IPS-20b (cell line): ENCODE measurements at regions not wholly inside any gene's neighbourhood (a gene's known extent, or its start where the extent isn't known, plus 50 kb on each side); places are given as distances from the start of the nearest gene placed in this dataset.

Experiments
- H3K27ac ChIP-seq: one replicate; pipeline ENCODE4 v1.5.1; 2013; ENCODE audit warnings: low read length
- H3K27me3 ChIP-seq: 2 replicates; pipeline ENCODE4 v1.6.1; 2013; ENCODE audit warnings: mild to moderate bottlenecking, low read length, inconsistent platforms; ENCODE audit not compliant: insufficient read depth
- H3K36me3 ChIP-seq: 2 replicates; pipeline ENCODE4 v1.6.1; 2013; ENCODE audit warnings: low read depth, mild to moderate bottlenecking, inconsistent platforms, low read length, moderate library complexity; ENCODE audit not compliant: insufficient read depth
- H3K4me1 ChIP-seq: 2 replicates; pipeline ENCODE4 v1.6.1; 2013; ENCODE audit warnings: mild to moderate bottlenecking, control low read depth, inconsistent platforms, low read length, moderate library complexity; ENCODE audit not compliant: insufficient read depth
- H3K4me3 ChIP-seq: 2 replicates; pipeline ENCODE4 v1.5.1; 2013; ENCODE audit warnings: mild to moderate bottlenecking, low read length, inconsistent platforms
- H3K9ac ChIP-seq: 2 replicates; pipeline ENCODE4 v1.6.1; 2013; ENCODE audit warnings: low read depth, mild to moderate bottlenecking, inconsistent platforms, low read length, moderate library complexity
- H3K9me3 ChIP-seq: 2 replicates; pipeline ENCODE4 v1.6.1; 2013; ENCODE audit warnings: mild to moderate bottlenecking, low read depth, low read length, inconsistent platforms; ENCODE audit not compliant: insufficient read depth

DNA sequence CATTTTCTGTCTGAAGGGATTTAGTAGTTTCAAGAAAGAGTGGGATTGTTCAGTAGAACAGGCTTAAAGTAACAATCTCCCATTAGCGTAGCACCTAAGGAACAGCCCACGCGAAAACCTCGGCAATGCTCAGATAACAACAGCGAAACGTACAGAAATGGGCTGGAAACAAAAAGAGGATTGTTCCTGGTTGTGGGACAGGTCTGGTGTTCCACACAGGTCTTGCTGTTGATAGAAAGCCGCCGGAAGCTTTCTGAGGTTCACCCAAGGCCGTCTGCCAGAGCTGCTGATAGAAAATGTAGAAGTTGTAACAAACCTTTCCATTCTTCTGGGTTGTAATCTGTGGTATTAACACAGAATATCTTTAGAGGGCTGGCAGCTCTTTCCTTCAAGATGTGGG lies 69.4 kb upstream of the CLCN4 start:
- Histone ChIP-seq H3K4me1 (no peaks in the 10 kb centered on the region; the same call in 1 of the 2 replicates), H3K27ac (no peak overlapping the region), H3K36me3 (peaks cover 25% of the 10 kb centered on the region), H3K9ac (no peak overlapping the region), H3K4me3 (no peak overlapping the region), H3K9me3 (no peaks in the 10 kb centered on the region), H3K27me3 (no peaks in the 10 kb centered on the region)

- peaks cover 25% of the 10 kb centered on the region for H3K36me3 ChIP-seq
- H3K27me3 ChIP-seq, result no peaks in the 10 kb centered on the region
- no peak overlapping the region for H3K27ac ChIP-seq
- no peak overlapping the region for H3K9ac ChIP-seq
- H3K9me3 ChIP-seq, result no peaks in the 10 kb centered on the region
- no peak overlapping the region for H3K4me3 ChIP-seq
- no peaks in the 10 kb centered on the region for H3K4me1 ChIP-seq
Observed at GRCh38 chrX:10089378-10089795, 67.4 kb upstream of the CLCN4 start.

DNA sequence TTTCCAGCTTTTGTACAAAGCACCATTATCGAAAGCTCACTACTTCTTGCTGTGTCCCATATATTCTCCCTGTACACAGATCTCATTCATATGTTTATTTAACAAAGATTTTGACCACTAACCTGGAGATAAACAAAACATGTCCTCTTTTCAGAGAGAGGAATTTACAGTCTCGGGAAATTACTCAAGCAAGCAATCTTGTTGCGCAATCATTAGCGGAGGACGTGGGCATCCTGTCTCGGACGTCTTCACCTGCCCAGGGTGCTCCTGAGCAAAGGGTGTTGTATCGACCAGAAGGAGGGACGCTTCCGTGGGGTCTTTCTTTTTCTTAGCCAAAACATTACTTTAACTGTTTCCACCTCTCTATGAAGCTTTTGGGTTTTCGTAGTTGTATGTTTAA lies 66.5 kb upstream of the CLCN4 start:
- Histone ChIP-seq H3K4me3 (no peak overlapping the region), H3K27ac (no peak overlapping the region), H3K4me1 (no peaks in the 10 kb centered on the region), H3K9me3 (no peaks in the 10 kb centered on the region), H3K27me3 (no peaks in the 10 kb centered on the region), H3K36me3 (peaks cover 28% of the 10 kb centered on the region), H3K9ac (no peak overlapping the region)

DNA sequence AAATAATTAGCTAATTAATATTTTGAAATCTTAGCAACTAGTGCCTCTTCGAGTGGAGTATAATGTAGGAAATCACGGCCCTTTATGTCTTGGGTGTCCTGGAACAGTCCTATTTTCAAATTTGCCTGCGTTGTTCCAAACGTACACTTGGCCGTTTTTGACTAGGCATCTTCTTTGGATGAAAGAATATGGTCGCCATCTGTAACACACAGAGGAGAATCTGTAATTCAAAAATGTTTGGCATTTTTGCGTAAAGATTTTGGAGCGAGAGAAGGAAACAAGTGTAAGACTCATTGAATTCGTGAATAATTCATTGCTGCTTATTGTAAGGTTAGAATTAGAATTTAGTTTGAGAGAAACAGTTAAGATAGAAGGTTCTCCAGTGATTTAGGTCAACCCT lies 61.5 kb upstream of the CLCN4 start:
- Histone ChIP-seq H3K9me3 (no peaks in the 10 kb centered on the region), H3K4me1 (no peaks in the 10 kb centered on the region)

DNA sequence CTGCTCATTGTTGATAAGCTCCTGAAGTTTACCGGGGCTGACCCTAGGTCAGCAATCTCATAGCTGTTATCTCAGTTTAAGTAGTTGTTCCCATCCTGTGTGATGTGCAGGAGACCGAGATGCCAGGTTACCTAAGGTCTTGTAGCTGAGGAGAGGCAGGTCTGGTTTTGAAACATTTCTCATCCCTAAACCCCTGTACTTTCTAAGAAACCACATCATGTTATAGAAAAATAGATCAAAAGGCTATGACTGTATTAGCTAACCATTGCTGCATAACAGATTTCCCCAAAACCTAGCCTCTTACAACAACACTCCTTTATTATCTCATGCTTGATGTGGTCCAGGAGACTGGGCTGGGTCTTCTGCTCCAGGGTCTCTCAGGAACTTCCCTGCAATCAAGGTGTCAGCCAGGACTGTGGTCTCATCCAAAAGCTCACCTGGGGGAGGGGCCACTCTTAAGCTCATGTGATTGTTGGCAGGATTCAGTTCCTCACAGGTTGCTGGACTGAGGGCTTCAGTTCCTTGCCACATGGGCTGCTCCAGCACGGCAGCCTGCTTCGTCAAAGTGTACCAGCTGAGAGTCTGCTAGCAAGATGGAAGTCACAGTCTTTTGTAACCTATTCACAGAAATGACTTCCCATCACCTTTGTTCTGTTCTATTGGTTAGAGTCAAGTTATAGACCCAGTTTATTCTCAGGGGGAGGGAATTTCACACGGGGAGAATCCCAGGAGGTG lies 60.9 kb upstream of the CLCN4 start:
- H3K27me3 ChIP-seq, result no peaks in the 10 kb centered on the region
- peaks cover 63% of the 10 kb centered on the region for H3K36me3 ChIP-seq
- H3K9ac ChIP-seq, result no peak overlapping the region
- H3K4me1 ChIP-seq, result no peaks in the 10 kb centered on the region
- no peak overlapping the region for H3K27ac ChIP-seq
- H3K4me3 ChIP-seq, result no peak overlapping the region
- no peaks in the 10 kb centered on the region for H3K9me3 ChIP-seq

More for the DNA sequence above, 61.5 kb upstream of the CLCN4 start:
- H3K9ac ChIP-seq, result no peak overlapping the region
- no peak overlapping the region for H3K27ac ChIP-seq
- H3K27me3 ChIP-seq, result no peaks in the 10 kb centered on the region
- H3K36me3 ChIP-seq, result peaks cover 57% of the 10 kb centered on the region
- H3K4me3 ChIP-seq, result no peak overlapping the region

DNA sequence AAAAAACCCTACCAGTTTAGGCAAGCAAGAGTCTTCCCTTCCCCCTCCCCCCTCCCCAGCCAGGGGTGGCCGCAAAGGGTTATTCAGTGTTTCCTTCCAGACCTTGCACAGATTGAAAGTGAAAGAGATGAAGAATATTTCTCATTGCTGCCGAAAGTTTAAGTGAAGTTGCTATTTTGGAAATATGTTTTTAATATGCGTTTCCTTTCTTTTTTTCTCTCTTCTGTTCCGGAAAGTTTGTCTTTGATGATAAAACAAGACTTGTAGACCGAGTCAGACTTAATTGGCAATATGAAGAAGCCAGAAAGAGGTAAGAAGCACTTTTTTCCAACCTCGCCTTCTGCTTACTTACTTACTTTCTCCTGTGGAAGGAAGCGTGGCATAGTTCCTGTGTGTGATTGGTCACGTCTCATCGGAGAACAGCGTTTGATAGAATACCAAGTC lies 58.5 kb upstream of the CLCN4 start:
- H3K9ac ChIP-seq, result no peak overlapping the region
- H3K4me1 ChIP-seq, result no peaks in the 10 kb centered on the region
- no peaks in the 10 kb centered on the region for H3K27me3 ChIP-seq
- H3K9me3 ChIP-seq, result no peaks in the 10 kb centered on the region
- H3K27ac ChIP-seq, result no peak overlapping the region
- peaks cover 54% of the 10 kb centered on the region for H3K36me3 ChIP-seq
- H3K4me3 ChIP-seq, result no peak overlapping the region

- H3K27me3 ChIP-seq, result no peaks in the 10 kb centered on the region
- H3K9me3 ChIP-seq, result no peaks in the 10 kb centered on the region
- H3K4me3 ChIP-seq, result no peak overlapping the region
- H3K4me1 ChIP-seq, result no peaks in the 10 kb centered on the region
- no peak overlapping the region for H3K27ac ChIP-seq
- peaks cover 47% of the 10 kb centered on the region for H3K36me3 ChIP-seq
- no peak overlapping the region for H3K9ac ChIP-seq
Observed at GRCh38 chrX:10099411-10099810, 57.4 kb upstream of the CLCN4 start.

DNA sequence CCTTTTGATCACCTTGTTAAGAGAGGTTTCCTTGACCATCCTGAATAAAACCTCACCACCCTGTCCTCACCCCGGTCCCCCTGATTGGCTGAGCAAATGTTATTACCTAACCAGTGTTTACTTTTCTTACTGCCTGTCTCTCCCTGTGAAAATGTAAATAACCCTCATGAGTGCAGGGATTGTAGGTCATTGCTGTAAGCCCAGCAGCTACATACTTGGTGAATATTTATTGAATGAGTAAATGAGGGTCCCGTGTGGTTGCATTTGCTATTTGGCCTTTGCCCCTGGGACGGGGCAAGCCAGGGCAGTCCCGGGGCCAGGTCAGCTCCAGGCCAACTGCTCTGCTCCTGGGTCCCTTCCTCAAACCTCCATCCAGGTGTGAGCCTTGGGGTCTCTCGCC lies 55.5 kb upstream of the CLCN4 start:
- no peaks in the 10 kb centered on the region for H3K4me1 ChIP-seq
- no peak overlapping the region for H3K27ac ChIP-seq
- H3K27me3 ChIP-seq, result no peaks in the 10 kb centered on the region
- H3K4me3 ChIP-seq, result no peak overlapping the region
- no peaks in the 10 kb centered on the region for H3K9me3 ChIP-seq
- no peak overlapping the region for H3K9ac ChIP-seq
- H3K36me3 ChIP-seq, result peaks cover 35% of the 10 kb centered on the region

DNA sequence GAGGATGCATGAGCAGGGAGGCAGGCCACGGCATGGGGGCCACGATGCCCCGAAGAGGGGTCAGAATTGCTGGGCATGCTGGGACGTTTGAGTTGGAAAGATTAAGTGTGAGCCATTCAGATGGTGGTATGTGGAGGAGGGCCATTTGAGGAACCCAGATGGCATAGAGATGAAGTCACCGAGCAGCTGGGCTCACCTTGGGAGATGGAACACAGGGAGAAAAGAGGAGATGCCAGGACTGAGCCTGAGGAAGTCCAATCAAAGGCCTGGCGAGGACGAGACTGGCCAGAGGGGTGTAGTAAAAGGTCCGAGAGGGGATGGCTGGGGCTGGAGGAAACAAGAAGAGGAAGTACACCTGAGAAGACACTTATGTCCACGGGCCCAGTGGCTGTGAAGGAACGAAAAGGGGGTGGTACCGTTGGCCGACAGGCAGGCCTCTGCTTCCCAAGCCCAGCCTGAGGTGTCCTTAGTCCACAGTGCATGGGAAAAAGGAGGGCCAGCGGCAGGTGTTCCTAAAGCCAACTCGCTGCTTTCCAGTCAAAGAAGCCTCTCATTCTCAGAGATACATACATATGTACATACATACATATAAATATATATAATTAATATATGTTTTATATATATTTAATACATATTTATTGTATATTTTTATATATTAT lies 54.6 kb upstream of the CLCN4 start:
- Histone ChIP-seq H3K27me3 (no peaks in the 10 kb centered on the region), H3K9me3 (no peaks in the 10 kb centered on the region), H3K9ac (no peak overlapping the region), H3K36me3 (peaks cover 35% of the 10 kb centered on the region), H3K4me1 (no peaks in the 10 kb centered on the region), H3K4me3 (no peak overlapping the region), H3K27ac (no peak overlapping the region)

- H3K9ac ChIP-seq, result no peak overlapping the region
- H3K4me3 ChIP-seq, result no peak overlapping the region
- no peaks in the 10 kb centered on the region for H3K4me1 ChIP-seq
- peaks cover 35% of the 10 kb centered on the region for H3K36me3 ChIP-seq
- H3K27ac ChIP-seq, result no peak overlapping the region
- H3K9me3 ChIP-seq, result no peaks in the 10 kb centered on the region
- H3K27me3 ChIP-seq, result no peaks in the 10 kb centered on the region
Observed at GRCh38 chrX:10103023-10103422, 53.8 kb upstream of the CLCN4 start.

DNA sequence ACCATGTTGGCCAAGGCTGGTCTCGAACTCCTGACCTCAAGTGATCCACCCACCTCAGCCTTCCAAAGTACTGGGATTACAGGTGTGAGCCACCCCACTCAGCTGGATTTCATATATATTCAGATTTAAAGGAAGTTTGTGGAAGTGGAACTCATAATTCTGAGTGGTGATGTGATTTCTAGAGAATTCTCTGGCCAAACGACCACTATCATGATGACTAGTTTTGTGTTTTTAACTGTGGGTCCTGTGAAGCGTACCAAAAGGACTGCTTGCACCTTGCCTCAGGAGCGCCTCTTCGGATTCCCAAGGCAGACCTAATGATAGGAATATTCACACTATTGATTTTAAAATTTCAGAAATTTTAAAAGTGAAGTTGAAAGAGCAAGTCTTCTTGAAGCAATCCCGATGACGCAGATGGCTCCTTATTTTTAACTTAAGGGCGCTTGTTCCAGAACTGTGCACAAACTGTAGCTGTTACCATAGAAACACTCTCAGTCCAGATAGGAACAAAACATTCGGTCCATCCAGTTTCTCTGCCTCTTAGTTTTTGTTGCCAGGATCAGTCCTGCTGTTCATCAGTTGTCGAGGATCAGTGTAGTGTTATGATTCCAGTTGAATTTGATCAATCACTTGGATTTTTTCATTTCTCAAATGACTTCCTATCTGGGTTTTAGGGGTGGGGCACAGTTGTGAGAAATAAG lies 51.7 kb upstream of the CLCN4 start:
- H3K4me3 ChIP-seq, result no peak overlapping the region
- H3K36me3 ChIP-seq, result peaks cover 15% of the 10 kb centered on the region
- H3K4me1 ChIP-seq, result no peaks in the 10 kb centered on the region
- H3K27me3 ChIP-seq, result no peaks in the 10 kb centered on the region
- no peak overlapping the region for H3K27ac ChIP-seq
- H3K9ac ChIP-seq, result no peak overlapping the region
- H3K9me3 ChIP-seq, result no peaks in the 10 kb centered on the region

DNA sequence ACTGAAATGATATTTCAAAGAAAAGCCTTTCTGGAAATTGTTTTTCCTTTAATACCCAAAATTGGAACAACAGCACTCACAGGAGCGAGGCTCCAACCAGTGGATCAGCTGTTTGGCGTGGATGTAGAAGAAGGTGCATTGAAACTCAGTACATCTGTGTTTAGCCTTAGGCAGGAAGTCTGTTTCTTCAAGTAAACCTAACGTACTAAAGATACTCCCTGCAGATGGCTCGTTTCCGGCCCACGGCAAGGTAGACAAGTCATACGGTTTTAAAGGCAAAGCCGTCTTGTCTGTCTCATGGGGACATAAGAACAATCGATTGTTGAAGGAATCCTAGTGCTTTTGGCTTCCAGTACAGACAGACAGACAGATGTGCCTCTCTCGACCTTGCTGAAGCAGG lies 50.0 kb upstream of the CLCN4 start:
- H3K27me3 ChIP-seq, result no peaks in the 10 kb centered on the region
- H3K9me3 ChIP-seq, result no peaks in the 10 kb centered on the region
- H3K27ac ChIP-seq, result no peak overlapping the region
- H3K4me1 ChIP-seq, result no peaks in the 10 kb centered on the region
- H3K4me3 ChIP-seq, result no peak overlapping the region
- no peak overlapping the region for H3K9ac ChIP-seq
- no peaks in the 10 kb centered on the region; the same call in 1 of the 2 replicates for H3K36me3 ChIP-seq
